Trophoblast cell (in vitro differentiated cells and primary cell): ENCODE measurements at regions not wholly inside any gene's neighbourhood (a gene's known extent, or its start where the extent isn't known, plus 50 kb on each side); places are given as distances from the start of the nearest gene placed in this dataset.
"Not testable (repeated sequence)": the region's sequence is repeated elsewhere in the genome, so short reads cannot be mapped to it uniquely, and the experiment has no call there.

Experiments
- DNase-seq, 2 donors: peaks; one replicate each; pipeline ENCODE4 v3.0.0-alpha.2; 2016
- H2AFZ ChIP-seq: 2 replicates; pipeline ENCODE4 v1.6.1; 2013; ENCODE audit warnings: low read length, moderate library complexity, mild to moderate bottlenecking; ENCODE audit not compliant: insufficient read depth, poor library complexity
- H2AK5ac ChIP-seq: 2 replicates; pipeline ENCODE4 v1.6.1; 2013; ENCODE audit warnings: mild to moderate bottlenecking, low read length
- H2BK120ac ChIP-seq: 2 replicates; pipeline ENCODE4 v1.6.1; 2013; ENCODE audit warnings: low read length, mild to moderate bottlenecking, moderate library complexity; ENCODE audit not compliant: insufficient read depth, poor library complexity
- H2BK12ac ChIP-seq: 2 replicates; pipeline ENCODE4 v1.6.1; 2013; ENCODE audit warnings: mild to moderate bottlenecking, low read length, moderate library complexity
- H2BK5ac ChIP-seq: 2 replicates; pipeline ENCODE4 v1.6.1; 2013; ENCODE audit warnings: low read length, low read depth, moderate library complexity, mild to moderate bottlenecking; ENCODE audit not compliant: poor library complexity
- H3K14ac ChIP-seq: 2 replicates; pipeline ENCODE4 v1.6.1; 2013; ENCODE audit warnings: mild to moderate bottlenecking, low read length
- H3K18ac ChIP-seq: 2 replicates; pipeline ENCODE4 v1.6.1; 2013; ENCODE audit warnings: mild to moderate bottlenecking, low read length
- H3K23ac ChIP-seq: 2 replicates; pipeline ENCODE4 v1.6.1; 2013; ENCODE audit warnings: low read length
- H3K27ac ChIP-seq: 2 replicates; pipeline ENCODE4 v1.5.1; 2013; ENCODE audit warnings: low read depth, mild to moderate bottlenecking, inconsistent platforms, low read length, moderate library complexity
- H3K27me3 ChIP-seq: 2 replicates; pipeline ENCODE4 v1.6.1; 2013; ENCODE audit warnings: inconsistent platforms, mild to moderate bottlenecking, low read length, moderate library complexity; ENCODE audit not compliant: insufficient read depth
- H3K36me3 ChIP-seq, 2 experiments: 1 replicate in 1 of 2; 2 replicates in 1 of 2; pipeline ENCODE4 v1.6.1; 2013; ENCODE audit warnings: low read length in 2 of 2, mild to moderate bottlenecking in 2 of 2, moderate library complexity in 1 of 2; ENCODE audit not compliant: insufficient read depth in 2 of 2, control insufficient read depth in 1 of 2
- H3K4ac ChIP-seq: 2 replicates; pipeline ENCODE4 v1.6.1; 2013; ENCODE audit warnings: low read depth, mild to moderate bottlenecking, low read length, moderate library complexity
- H3K4me1 ChIP-seq, 2 experiments: 1 replicate in 1 of 2; 2 replicates in 1 of 2; pipeline ENCODE4 v1.6.1; 2013; ENCODE audit warnings: low read length in 2 of 2, mild to moderate bottlenecking in 2 of 2, moderate library complexity in 1 of 2; ENCODE audit not compliant: insufficient read depth in 2 of 2, control insufficient read depth in 1 of 2
- H3K4me2 ChIP-seq: 2 replicates; pipeline ENCODE4 v1.6.1; 2013; ENCODE audit warnings: inconsistent platforms, mild to moderate bottlenecking, low read length, moderate library complexity
- H3K4me3 ChIP-seq: 2 replicates; pipeline ENCODE4 v1.5.1; 2013; ENCODE audit warnings: mild to moderate bottlenecking, low read depth, low read length, inconsistent platforms
- H3K79me1 ChIP-seq: one replicate; pipeline ENCODE4 v1.6.1; 2013; ENCODE audit warnings: low read length
- H3K79me2 ChIP-seq: 2 replicates; pipeline ENCODE4 v1.6.1; 2013; ENCODE audit warnings: low read length, mild to moderate bottlenecking; ENCODE audit not compliant: control insufficient read depth, insufficient read depth, poor library complexity
- H3K9ac ChIP-seq: 2 replicates; pipeline ENCODE4 v1.6.1; 2013; ENCODE audit warnings: mild to moderate bottlenecking, low read length
- H3K9me3 ChIP-seq: 2 replicates; pipeline ENCODE4 v1.6.1; 2013; ENCODE audit warnings: low read depth, mild to moderate bottlenecking, control low read depth, inconsistent platforms, low read length; ENCODE audit not compliant: insufficient read depth
- H4K12ac ChIP-seq: 2 replicates; pipeline ENCODE4 v1.6.1; 2013; ENCODE audit warnings: low read depth, mild to moderate bottlenecking, low read length, moderate library complexity
- H4K8ac ChIP-seq: 2 replicates; pipeline ENCODE4 v1.6.1; 2013; ENCODE audit warnings: low read depth, mild to moderate bottlenecking, low read length, moderate library complexity
- H4K91ac ChIP-seq: one replicate; pipeline ENCODE4 v1.6.1; 2013; ENCODE audit warnings: low read depth, mild to moderate bottlenecking, low read length, moderate library complexity
- WGBS: extraction: QIAGEN DNeasy Blood & Tissue Kit; methylation state at CpG from one replicate; pipeline ENCODE4 v1.1.7; 2013; ENCODE audit warnings: missing lambda C conversion rate; ENCODE audit not compliant: insufficient read length, insufficient coverage; ENCODE audit errors: extremely low coverage; 5-methylcytosine and 5-hydroxymethylcytosine counted together

DNA sequence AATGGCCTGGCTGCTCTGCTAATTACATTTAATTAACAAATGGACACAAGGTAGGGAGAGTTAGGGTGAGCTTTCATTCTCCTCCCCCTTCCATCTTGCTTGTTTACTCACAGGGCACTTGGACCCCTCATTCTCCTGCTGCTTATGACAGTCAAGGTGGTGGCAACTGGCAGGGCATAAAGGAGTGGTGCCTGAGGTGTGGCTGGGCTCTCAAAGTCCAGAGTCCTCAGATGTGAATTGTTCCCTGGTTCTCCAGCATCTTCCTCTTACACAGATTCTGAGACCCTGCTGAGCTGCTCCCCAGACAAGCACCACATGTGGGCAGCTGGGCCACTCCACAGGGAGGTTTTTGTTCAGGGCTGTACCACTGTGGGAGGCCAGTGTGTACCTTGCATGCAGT lies 552.9 kb downstream of the RPIA start:
- not testable (repeated sequence) for H2BK12ac ChIP-seq, H3K4me2 ChIP-seq, H3K9me3 ChIP-seq, H3K4me1 ChIP-seq, DNase-seq, H3K14ac ChIP-seq, H3K36me3 ChIP-seq, H3K4me3 ChIP-seq, H3K27ac ChIP-seq, H3K18ac ChIP-seq, H3K27me3 ChIP-seq, H2AFZ ChIP-seq, H3K23ac ChIP-seq, H3K79me1 ChIP-seq, H3K9ac ChIP-seq, H4K8ac ChIP-seq, H2BK5ac ChIP-seq, H3K79me2 ChIP-seq, H4K91ac ChIP-seq, H2BK120ac ChIP-seq, H2AK5ac ChIP-seq, H4K12ac ChIP-seq, H3K4ac ChIP-seq

DNA sequence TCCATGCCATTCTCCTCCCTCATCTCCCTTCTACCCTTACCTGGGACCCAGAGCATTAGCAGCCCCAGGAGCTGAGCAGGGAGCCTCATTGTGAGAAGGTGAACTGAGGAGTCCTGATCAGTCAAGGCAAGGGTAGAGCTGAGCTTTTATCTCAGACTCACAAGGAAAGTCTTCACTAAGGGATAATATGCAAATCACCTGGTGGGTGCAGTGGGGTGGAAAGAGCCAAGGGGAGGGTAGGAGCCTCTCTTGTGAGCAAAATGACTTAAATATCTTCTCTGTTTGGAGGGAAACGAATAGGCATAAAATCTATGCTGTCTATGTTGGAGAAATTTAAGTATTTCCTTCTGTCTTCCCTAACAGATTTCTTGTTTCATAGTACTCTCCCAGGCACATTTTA lies 554.0 kb downstream of the RPIA start:
- H2BK120ac ChIP-seq, H3K4me2 ChIP-seq, H3K9ac ChIP-seq, H3K4me1 ChIP-seq, H3K9me3 ChIP-seq, H3K79me1 ChIP-seq, H2AK5ac ChIP-seq, H3K79me2 ChIP-seq, DNase-seq, H3K14ac ChIP-seq, H3K27me3 ChIP-seq, H4K91ac ChIP-seq, H2BK12ac ChIP-seq, H4K12ac ChIP-seq, H3K23ac ChIP-seq, H4K8ac ChIP-seq, H3K4ac ChIP-seq, H3K36me3 ChIP-seq, H2AFZ ChIP-seq, H2BK5ac ChIP-seq, H3K4me3 ChIP-seq, H3K27ac ChIP-seq, H3K18ac ChIP-seq: not testable (repeated sequence)
- no CpG with 5 or more reads among the region's 1 CpG for WGBS

DNA sequence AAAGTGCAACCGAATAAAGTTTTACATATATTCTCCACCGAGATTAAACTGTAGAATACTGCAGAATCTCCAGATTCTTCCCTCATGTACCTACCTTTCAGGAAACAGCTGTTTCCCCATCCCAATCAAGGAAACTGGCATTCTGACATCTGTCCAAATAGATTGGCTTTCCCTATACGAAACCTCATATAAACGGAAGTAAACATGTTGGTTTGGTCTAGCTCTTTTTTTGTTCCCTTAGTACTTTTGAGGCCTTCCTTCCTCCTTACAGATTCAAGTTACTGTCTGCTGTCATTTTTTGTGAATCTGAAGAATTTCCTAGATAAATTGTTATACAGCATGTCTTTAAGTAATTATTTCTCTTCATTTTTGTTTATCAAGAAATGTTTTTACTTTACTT lies 554.6 kb downstream of the RPIA start:
- not testable (repeated sequence) for H3K4me3 ChIP-seq, H2AFZ ChIP-seq, H3K9ac ChIP-seq, H2AK5ac ChIP-seq, H3K9me3 ChIP-seq, H4K8ac ChIP-seq, H2BK5ac ChIP-seq, H4K91ac ChIP-seq, H2BK12ac ChIP-seq, H3K4me2 ChIP-seq, H3K27me3 ChIP-seq, H3K36me3 ChIP-seq, H3K18ac ChIP-seq, H3K23ac ChIP-seq, H3K14ac ChIP-seq, DNase-seq, H3K79me1 ChIP-seq, H3K27ac ChIP-seq, H3K79me2 ChIP-seq, H2BK120ac ChIP-seq, H3K4me1 ChIP-seq, H3K4ac ChIP-seq, H4K12ac ChIP-seq
- WGBS = no CpG with 5 or more reads among the region's 4 CpGs

DNA sequence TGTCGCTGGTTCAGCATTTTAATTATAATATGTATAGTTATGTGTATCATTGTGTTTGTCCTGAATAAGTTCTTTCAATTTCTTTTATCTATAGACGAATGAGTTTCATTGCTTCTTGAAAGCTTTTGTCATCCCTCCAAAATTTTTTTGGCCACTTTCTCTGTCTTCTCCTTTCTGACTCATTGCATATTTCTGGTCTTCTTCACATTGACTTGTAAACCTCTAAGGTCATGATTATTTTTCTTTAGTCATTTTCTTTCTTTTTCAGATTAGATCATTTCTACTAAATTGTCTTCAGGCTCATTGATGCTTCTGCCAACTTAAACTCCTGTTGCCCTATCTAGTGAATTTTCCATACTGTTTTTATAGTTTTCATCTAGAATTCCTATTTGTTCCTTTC lies 555.1 kb downstream of the RPIA start:
- H2AFZ ChIP-seq, H3K4ac ChIP-seq, H3K23ac ChIP-seq, H4K91ac ChIP-seq, H2AK5ac ChIP-seq, H3K9ac ChIP-seq, H3K36me3 ChIP-seq, H3K9me3 ChIP-seq, H3K18ac ChIP-seq, H2BK12ac ChIP-seq, H4K8ac ChIP-seq, H3K14ac ChIP-seq, H3K27me3 ChIP-seq, H3K4me3 ChIP-seq, H3K79me2 ChIP-seq, H3K27ac ChIP-seq, H3K4me1 ChIP-seq, DNase-seq, H3K79me1 ChIP-seq, H2BK120ac ChIP-seq, H2BK5ac ChIP-seq, H3K4me2 ChIP-seq, H4K12ac ChIP-seq: not testable (repeated sequence)
- WGBS = no CpG with 5 or more reads among the region's 2 CpGs

DNA sequence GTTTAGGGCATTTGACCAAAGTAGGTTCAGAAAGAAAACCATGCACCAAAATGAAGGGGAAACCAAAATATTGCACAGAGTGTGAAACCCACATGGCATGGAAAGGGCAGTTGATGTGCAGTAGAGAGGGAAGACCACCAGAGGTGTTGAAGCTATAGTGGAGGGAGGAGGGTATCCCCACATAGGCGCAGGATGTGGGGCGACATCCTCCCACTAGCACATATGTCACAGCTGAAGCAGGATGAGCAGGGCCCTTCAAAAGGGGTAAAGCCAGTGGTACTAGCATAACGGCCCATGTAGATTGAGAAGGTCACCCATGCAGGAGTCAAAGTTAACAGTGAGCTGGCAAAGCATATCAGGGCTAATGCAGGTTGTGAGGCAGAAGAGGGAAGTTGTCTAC lies 563.5 kb downstream of the RPIA start:
- not testable (repeated sequence) for H3K79me2 ChIP-seq, H3K9me3 ChIP-seq, H2AFZ ChIP-seq, H3K4me3 ChIP-seq, H2BK12ac ChIP-seq, H4K12ac ChIP-seq, H2BK5ac ChIP-seq, H3K14ac ChIP-seq, H3K4me2 ChIP-seq, DNase-seq, H3K23ac ChIP-seq, H4K91ac ChIP-seq, H3K36me3 ChIP-seq, H3K27ac ChIP-seq, H4K8ac ChIP-seq, H2BK120ac ChIP-seq, H3K4me1 ChIP-seq, H3K4ac ChIP-seq, H3K79me1 ChIP-seq, H2AK5ac ChIP-seq, H3K27me3 ChIP-seq, H3K9ac ChIP-seq, H3K18ac ChIP-seq
- WGBS = no CpG with 5 or more reads among the region's 3 CpGs
